GM18511 (cell line): ENCODE measurements at regions not wholly inside any gene's neighbourhood (a gene's known extent, or its start where the extent isn't known, plus 50 kb on each side); places are given as distances from the start of the nearest gene placed in this dataset.
"Not testable (repeated sequence)": the region's sequence is repeated elsewhere in the genome, so short reads cannot be mapped to it uniquely, and the experiment has no call there.

Experiments used
- ATAC-seq: cut with Tn5 transposase; IDR thresholded peaks from one replicate; pipeline ENCODE4 v1.9.1; 2021; ENCODE audit warnings: mild to moderate bottlenecking, moderate library complexity; ENCODE audit not compliant: unreplicated experiment

DNA sequence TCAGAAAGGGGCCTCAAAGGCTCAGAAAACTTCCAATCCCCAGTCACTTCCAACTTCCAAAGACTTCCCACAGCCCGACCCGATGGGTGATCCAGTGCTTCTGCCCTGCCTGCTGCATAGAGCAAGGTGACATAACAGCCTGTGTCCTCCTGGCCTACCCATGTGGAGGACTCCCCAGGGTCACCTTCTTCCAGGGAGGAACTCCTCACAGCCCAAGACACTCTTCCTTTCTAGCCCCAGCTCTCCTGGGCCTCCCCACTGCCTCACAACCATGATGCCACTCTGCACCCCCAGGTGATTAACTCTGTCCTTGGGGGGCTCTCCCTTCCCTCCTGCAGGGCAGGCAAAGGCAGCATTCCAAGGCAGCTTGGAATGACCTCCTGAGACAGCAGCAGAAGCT, 158.4 kb upstream of the PDE1C start:
- ATAC-seq: no peak

DNA sequence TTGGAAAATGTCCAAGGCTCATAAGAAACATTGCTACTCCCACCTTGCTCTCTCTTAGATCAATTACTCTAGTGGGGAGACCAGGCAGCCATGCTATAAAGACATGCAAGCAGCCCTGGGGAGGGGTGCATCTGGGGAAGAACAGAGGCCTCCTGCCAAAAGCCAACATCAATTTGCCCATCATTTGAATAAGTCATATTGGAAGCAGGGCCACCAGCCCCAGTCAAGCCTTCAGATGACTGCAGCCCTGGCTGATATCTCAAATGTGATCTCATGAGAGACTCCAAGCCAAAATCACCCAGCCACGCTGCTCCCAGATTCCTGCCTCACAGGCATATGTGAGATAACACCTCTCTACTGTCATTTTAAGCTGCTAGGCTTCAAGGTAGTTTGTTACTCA, 157.5 kb upstream of the PDE1C start:
- ATAC-seq: no peak

DNA sequence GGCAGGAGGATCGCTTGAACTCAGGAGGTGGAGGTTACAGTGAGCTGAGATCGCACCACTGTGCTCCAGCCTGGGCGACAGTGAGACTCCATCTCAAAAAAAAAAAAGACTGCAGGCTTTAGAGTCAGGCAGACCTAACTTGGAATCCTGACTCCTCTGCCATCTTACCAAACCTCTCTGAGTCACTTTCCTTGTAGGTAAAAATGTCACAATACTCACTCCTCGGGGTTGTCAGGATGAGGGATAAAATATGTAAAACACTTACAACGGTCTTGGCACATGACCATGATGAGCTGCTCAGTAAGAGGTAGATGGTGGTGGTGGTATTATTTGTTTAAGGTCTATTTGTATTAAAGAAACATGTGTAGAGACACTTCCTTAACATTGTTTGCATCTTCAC, 154.1 kb upstream of the PDE1C start:
- no peak for ATAC-seq

DNA sequence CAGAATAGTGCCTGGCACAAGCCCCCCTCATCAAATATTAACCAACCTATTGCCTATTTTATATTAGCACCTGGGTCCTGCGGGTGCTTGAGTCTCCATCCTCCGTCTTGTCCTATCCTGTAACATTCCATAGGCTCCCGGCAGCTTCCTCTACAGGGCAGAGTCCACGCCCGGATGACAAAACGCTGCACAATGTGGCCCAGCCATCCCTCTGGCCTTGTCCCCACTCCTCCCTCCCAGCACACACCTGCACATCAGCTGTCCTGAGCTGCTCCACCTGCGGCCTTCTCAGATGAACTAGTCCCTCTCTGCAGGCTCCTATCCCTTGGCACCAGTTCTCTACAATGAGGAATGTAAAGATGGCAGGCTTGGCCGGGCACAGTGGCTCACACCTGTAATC, 153.5 kb upstream of the PDE1C start:
- no peak for ATAC-seq

DNA sequence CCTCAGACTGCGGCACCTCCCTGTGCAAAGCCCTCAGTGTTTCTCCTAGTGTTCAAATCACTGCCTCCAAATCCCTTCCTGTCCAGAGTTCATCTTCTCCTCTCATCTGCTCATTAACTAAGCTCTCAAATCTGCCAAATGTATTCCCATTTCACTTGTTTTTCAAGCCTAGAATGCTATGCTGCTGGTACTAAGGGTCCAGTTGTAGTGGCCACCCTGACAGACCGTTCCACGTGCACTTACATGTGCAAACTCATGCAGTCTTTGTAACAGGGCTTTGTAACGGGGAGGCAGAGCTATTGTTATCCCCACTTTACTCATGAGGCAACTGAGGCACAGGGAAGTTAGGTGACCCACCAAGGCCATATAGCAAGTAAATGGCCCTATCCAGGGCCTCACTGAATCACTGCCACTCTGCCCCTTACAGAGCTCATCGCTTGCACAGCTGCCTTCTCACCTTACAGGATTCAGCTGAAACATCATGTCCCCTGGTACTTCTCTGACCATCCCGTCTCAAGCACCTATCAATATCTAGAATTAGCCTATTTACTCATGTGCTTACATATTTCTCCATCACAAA, 153.0 kb upstream of the PDE1C start:
- no peak for ATAC-seq

DNA sequence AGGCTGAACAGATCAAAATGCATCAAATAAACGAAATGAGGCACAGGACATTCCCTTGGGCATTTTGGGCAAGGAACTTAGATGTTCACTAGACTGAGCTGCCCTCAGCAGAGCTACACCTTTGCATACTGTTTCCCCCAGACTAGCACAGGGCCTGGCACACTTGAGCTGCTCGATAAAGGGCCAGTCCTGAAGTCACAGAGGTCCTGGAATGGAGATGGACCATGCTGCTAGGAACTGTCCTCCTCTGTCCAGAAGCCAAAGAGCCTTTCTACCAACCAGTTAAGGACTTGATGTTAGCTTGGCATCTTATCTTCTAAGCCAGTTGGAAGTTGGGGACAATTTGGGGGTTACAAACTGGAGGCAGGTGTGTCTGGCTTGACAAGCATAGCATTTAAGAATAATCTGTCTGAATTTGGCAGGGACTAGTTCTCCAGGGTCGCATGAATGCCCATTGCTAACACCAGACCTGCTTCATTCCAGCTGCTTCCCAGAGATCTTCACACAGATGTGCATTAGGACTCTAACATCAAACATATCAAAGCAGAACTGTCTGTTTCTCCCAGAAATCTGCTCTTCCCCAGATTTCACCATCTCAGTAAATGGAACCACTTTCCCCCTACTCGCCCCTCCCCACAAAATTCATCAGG, 152.2 kb upstream of the PDE1C start:
- ATAC-seq: no peak

DNA sequence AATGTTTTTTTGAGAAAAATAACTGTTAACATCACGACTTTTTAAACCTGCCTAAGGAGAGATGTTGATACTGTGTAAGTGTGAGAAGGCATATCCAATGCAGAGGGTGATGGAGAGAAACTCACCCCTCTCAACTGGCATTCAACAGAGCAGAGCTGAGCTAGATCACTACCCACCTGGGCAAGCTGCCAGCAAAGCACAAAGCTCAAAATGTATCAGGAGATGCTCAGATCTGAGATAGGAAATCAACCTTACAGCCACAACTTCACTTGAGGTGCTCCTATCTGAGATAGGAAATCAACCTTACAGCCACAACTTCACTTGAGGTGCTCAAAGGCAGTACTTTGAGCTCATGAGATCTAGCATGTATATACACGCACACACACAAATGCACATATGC, 151.5 kb upstream of the PDE1C start:
- ATAC-seq: no peak

DNA sequence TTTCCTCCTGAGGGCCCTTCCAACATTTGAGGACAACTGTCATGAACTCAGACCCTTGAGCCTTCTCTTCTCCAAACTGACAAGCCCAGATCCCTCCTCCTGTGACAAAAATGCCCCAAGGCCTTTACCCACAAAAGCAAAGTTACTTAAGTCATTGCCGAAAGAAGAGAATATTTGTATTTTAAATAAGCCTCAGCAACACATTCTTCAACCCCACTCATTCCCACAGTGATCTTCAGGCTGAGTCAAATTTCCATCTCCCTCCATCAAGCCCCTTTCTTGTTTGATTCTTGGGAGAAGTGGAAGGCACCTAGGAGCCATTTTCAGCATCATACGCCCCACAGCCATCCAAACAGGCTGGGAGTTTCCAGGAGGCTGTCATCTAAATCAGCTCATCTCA, 150.8 kb upstream of the PDE1C start:
- no peak for ATAC-seq

DNA sequence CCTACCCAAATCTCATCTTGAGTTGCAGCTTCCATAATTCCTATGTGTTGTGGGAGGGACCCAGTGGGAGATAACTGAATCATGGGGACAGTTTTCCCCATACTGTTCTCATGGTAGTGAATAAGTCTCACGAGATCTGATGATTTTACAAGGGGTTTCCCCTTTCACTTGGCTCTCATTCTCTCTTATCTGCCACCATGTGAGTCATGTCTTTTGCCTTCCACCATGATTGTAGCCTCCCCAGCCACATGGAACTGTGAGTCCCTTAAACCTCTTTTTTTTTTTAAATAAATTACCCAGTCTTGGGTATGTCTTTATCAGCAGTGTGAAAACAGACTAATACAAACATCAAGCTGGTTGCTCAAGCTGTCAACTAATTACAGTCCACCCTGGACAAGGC, 149.6 kb upstream of the PDE1C start:
- ATAC-seq: not testable (repeated sequence)

DNA sequence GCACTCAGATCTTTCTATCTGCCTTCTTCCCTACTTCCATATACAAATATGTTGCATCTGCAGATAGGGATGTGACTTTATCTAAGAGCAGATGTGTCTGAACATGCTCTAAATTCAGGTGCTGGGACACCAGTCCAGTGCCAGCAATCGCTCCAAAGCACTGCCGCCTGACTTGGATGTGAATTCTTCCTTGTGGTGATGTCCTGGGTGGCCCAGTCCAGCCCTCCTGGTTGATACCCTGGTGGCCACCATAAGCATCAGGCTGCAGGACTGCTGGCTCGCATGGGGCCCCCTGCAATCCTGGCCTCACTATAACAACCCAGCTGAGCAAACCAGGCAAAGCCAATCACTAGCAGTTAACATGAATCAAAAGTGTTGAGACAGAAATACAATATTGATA, 149.2 kb upstream of the PDE1C start:
- no peak for ATAC-seq

DNA sequence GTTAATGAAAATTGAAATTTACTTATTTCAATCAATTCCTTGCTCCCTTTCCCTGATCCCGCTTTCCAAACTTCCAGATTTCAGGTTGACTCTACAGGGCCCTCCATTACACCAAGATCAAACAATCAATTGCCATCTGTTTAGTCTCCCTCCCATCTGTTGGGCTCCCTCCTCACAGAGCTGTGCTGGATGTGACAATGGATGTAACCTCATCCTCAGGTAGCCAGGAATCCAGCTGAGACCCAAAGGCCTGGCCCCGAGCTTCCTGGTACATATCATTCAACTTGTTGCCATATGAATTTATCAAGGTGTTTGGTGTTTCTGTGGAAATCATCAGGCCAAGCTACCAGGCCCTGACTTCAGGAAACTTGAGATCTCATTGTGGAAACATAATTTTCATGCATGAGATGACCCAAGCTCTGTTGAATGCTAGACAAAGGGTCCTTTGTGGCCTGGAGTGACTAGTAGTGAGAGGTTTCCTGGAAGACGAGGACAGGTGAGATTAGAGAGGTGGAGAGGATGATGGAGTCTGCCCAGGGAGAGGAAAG, 148.6 kb upstream of the PDE1C start:
- no peak for ATAC-seq

DNA sequence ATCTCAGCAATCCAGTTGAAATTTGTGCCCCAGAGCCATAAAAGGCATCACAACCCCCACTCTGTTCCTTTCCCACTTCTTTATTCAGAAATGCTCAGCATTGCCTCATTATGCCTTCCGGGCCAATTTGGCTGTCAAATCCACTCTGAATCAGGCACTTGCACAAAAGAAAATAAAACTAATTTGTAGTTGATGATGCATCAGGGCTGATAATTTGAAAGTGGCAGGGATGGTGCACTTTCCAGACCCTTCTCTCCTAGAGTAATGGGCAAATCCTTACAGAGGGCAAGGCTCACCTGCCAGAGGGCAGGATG, 147.9 kb upstream of the PDE1C start:
- ATAC-seq: no peak

DNA sequence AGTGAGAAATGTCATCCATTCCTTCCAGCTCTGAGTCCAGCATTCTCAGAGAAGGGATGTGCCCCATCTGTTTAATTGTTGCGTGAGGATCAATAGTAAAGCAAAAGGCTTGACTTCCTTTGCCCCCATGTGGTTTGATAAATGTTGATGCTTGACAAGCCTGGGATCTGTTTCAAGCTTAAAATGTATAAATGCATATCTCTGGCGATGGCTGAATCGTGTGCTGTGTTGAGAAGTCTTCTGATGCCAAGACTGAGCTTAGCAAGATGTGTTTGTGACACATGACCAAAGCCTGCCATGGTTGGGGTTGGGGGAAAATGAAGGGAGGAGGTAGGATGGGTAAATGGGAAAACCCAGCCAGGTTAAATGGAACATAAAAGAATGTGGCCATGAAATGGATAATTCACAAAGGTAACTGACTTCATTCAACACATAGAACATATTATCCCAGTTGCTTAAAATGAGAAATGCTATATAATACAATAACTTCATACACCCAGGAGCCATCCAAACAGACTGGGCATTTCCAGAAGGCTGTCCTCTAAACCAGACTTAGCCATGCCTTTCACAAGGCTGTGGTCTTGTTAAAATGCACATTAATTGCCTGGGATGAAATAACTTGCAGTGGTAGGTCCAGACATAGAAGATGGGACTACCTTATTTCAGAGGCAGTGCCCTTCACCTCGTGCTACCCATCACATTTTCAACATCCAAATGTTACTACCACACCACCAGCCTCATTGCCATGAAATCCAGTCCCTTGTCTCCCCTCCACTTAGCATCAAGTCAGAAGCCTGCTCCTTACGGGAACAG, 147.3 kb upstream of the PDE1C start:
- ATAC-seq: no peak

DNA sequence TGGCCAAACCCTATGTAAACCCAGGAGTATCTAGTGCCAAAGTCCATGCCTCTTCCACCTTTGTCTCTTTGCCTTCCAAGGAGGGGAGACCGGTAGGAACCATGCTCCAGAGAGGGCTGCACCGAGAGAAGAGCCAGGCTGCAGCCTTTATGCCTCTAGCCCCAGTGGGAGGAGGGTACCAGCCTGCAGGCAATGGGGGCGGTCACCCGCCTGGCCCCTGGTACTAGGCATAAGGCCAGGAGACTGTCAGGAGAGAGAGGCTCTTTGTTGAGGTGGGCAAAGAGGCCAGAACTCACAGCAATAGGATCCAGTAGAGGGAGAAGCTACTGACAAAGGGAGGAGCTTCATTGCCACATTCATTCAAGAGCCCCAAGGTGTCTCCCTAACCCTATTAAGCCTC, 146.6 kb upstream of the PDE1C start:
- no peak for ATAC-seq

DNA sequence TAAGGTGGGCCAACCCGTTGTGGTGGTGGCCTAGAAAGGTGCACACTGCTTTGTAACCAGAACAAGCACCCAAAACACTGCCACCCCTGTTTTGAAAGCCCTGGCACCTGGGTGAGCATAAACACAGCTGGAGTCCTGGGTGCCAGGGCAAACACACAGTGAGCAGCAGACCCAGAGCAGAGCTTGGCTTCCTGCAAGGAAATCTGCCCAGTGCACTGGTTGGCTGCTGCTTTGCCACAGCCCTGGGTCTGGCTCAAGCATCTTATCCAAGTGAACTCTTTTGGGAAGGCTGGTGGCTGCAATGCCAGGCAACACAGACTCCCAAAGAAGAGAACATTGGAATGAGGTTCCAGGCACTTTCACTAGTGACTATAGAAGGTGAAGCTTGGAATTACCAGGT, 145.5 kb upstream of the PDE1C start:
- ATAC-seq: no peak

DNA sequence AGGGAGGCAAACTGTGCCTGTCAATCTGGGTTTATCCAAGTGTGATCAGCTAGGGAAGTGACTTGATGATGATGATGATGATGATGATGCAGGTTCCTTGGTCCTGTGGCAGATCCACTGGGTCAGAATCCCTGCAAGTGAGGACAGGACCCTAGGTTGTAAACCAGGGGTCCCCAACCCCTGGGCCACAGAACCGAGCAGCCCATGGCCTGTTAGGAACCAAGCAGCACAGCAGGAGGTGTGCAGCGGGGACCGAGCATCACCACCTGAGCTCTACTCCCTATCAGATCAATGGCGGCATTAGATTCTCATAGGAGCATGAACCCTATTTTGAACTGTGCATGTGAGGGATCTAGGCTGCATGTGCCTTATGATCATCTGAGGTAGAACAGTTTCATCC, 144.7 kb upstream of the PDE1C start:
- no peak for ATAC-seq

DNA sequence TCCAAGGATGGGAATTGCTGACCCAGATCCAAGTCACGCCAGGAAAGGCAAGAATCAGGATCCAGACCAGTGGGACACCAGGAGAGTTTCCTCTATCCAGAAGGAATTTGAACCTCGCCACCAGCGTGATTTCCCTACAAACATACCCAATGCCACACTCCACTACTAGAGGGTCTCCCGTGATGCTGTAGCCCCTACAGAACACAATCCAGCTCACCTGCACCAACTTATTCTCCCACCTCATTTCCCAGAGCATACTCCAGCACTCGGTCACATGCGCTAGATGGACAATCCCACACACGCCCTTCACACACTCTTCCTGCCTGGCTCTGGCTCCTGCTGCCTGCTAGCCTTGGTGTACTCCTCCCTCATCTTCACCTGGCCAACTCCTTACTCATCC, 142.1 kb upstream of the PDE1C start:
- no peak for ATAC-seq

DNA sequence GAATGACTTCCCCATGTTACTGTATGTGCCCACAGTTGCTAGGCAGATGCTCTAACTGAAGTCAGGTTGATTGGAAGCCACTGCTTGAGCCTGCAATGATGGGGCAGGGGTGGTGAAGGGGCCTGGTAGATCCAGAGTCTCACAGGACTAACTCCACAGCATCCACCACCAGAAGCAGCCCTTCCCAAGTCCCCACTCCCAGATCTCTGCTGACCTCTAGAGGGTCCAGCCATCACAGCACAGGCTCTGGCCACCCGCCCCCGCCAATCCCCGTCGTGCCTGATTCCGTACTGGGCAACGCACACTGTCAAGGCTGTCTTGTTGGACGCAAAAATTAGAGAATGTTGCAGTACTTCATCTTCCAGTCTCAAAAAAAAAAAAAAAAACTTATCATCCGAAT, 136.8 kb upstream of the PDE1C start:
- no peak for ATAC-seq

DNA sequence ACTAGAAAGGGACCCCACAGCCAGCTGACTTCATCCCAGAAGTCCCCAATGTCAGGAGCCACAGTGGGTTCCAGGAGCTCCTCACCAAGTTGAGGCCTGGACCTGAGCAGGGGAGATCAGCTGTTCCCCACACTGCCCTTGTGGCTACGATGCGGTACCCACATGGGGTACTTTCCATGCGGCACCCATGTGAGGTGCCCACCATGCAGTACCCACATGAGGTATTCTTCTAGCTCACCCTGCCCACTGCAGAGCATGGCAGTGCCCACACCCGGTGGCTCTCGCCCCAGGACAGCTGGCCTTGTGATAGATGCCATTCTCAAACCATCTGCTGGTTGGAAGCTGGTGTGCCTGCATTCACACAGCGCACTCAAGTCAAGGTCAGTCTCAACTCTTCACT, 136.3 kb upstream of the PDE1C start:
- no peak for ATAC-seq

DNA sequence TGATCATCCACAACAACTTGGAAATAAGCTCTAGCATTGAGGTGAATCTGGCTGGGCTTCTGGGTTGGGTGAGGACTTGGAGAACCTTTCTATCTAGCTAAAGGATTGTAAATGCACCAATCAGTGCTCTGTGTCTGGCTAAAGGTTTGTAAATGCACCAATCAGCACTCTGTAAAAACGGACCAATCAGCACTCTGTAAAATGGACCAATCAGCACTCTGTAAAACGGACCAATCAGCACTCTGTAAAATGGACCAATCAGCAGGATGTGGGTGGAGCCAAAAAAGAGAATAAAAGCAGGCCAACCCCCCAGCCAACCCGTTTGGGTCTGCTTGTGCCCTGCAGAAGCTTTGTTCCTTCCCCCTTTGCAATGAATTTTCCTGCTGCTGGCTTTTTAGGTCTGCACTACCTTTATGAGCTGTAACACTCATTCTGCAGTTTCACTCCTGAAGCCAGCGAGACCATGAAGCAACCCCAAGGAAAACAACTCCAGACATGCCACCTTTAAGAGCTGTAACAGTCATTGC, 135.2 kb upstream of the PDE1C start:
- ATAC-seq: not testable (repeated sequence)

DNA sequence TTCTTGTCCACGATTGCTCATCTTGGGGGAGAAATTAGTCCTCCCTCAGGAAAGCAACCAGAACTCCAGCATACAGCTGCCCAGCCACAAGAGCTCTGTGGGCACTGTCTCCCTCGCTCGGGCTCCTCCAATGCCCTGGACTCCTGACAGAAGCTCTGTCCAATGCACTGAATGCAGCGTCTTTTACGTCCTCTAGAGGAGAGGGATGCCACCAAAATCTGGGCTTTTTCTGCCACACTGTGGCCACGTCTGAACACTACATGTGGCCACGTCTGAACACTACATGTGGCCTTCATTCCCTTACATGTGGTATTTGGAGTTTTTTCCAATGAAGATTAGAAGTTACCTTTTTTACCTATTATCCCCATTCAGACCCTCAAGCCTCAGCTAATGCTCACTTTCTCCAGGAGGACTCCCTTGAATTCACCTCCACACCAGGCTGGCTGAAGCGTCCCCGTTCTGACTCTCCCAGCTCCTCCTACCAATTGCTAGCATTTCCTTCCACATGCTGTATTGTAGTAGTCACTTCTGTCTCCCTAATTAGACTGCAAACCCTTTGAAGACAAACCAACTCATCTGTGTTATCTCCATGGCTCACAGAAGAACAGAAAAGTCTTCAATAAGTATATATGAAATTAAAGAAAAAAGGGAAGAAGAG, 134.3 kb upstream of the PDE1C start:
- ATAC-seq: peak; percentile 88

DNA sequence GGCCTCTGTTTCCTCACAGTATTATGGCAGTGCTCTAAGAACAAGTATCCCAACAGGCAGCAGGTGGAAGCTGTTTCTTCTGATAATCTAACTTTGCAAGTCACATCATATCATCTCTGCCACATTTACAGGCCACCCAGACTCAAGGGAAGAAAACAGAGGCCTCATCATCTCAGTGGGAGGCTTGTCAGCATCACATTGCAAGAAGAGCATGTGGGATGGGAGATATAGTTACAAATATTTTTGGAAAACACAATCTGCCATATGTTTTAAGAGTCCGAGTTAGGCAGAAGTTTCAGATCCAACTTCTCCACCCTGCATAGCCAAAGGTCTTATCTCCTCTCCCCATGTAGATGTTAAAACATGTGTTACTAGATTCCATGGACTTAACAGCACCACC, 130.4 kb upstream of the PDE1C start:
- ATAC-seq: no peak
